ENCODE measurements at regions not wholly inside any gene's neighbourhood (a gene's known extent, or its start where the extent isn't known, plus 50 kb on each side); places are given as distances from the start of the nearest gene placed in this dataset.

- Mint-ChIP-seq H3K4me1 (peaks cover 56% of the 10 kb centered on the region), H3K9me3 (no peaks in the 10 kb centered on the region), H3K27ac (no peak overlapping the region), H3K27me3 (ENCODE audit: low read depth, poor library complexity) (peaks cover 14% of the 10 kb centered on the region), H3K36me3 (ENCODE audit: low read depth) (no peaks in the 10 kb centered on the region), H3K4me3 (no peak overlapping the region)
- TF ChIP-seq CTCF (IDR thresholded peaks at IDR 0.05), result no peak
- no peak for DNase-seq
Observed at GRCh38 chr21:41605934-41606285, 98.0 kb upstream of the TMPRSS2 start.

GRCh38 chr21:41605178-41605933 is 97.4 kb upstream of the TMPRSS2 start:
- H3K4me3 Mint-ChIP-seq, result no peak overlapping the region
- H3K36me3 Mint-ChIP-seq (ENCODE audit: low read depth), result no peaks in the 10 kb centered on the region
- H3K9me3 Mint-ChIP-seq, result no peaks in the 10 kb centered on the region
- H3K4me1 Mint-ChIP-seq, result peaks cover 53% of the 10 kb centered on the region
- DNase-seq, result peak; percentile 32
- no peak overlapping the region for H3K27ac Mint-ChIP-seq
- peaks cover 15% of the 10 kb centered on the region for H3K27me3 Mint-ChIP-seq (ENCODE audit: low read depth, poor library complexity)
- no peak for TF ChIP-seq CTCF (IDR thresholded peaks at IDR 0.05)

GRCh38 chr21:41604583-41605041 is 96.7 kb upstream of the TMPRSS2 start:
- Mint-ChIP-seq H3K4me3 (no peak overlapping the region), H3K9me3 (no peaks in the 10 kb centered on the region), H3K36me3 (ENCODE audit: low read depth) (no peaks in the 10 kb centered on the region), H3K27me3 (ENCODE audit: low read depth, poor library complexity) (peaks cover 18% of the 10 kb centered on the region), H3K27ac (peak overlapping the region; percentile 26), H3K4me1 (peaks cover 45% of the 10 kb centered on the region)
- no peak for TF ChIP-seq CTCF (IDR thresholded peaks at IDR 0.05)
- no peak for DNase-seq

- no peak for TF ChIP-seq CTCF (IDR thresholded peaks at IDR 0.05)
- no peak for DNase-seq
- H3K27ac Mint-ChIP-seq, result no peak overlapping the region
- peaks cover 21% of the 10 kb centered on the region for H3K27me3 Mint-ChIP-seq (ENCODE audit: low read depth, poor library complexity)
- peaks cover 50% of the 10 kb centered on the region for H3K4me1 Mint-ChIP-seq
- no peaks in the 10 kb centered on the region for H3K9me3 Mint-ChIP-seq
- H3K36me3 Mint-ChIP-seq (ENCODE audit: low read depth), result no peaks in the 10 kb centered on the region
- H3K4me3 Mint-ChIP-seq, result no peak overlapping the region
Observed at GRCh38 chr21:41603476-41603875, 95.5 kb upstream of the TMPRSS2 start.

GRCh38 chr21:41602531-41602930 is 94.6 kb upstream of the TMPRSS2 start:
- H3K27ac Mint-ChIP-seq, result no peak overlapping the region
- H3K27me3 Mint-ChIP-seq (ENCODE audit: low read depth, poor library complexity), result peaks cover 24% of the 10 kb centered on the region
- peaks cover 50% of the 10 kb centered on the region for H3K4me1 Mint-ChIP-seq
- no peaks in the 10 kb centered on the region for H3K9me3 Mint-ChIP-seq
- H3K4me3 Mint-ChIP-seq, result no peak overlapping the region
- TF ChIP-seq CTCF (IDR thresholded peaks at IDR 0.05), result no peak
- no peaks in the 10 kb centered on the region for H3K36me3 Mint-ChIP-seq (ENCODE audit: low read depth)
- DNase-seq, result no peak
